Nephron progenitor cell (in vitro differentiated cells): ENCODE measurements at regions not wholly inside any gene's neighbourhood (a gene's known extent, or its start where the extent isn't known, plus 50 kb on each side); places are given as distances from the start of the nearest gene placed in this dataset.

Source experiments
- DNase-seq: peaks from one replicate; pipeline ENCODE4 v3.0.0; 2021
- H3K27ac Mint-ChIP-seq: 2 replicates; pipeline ENCODE4 v1.8.0; 2021; ENCODE audit warnings: mild to moderate bottlenecking, moderate library complexity, mixed read lengths
- H3K27me3 Mint-ChIP-seq: 2 replicates; pipeline ENCODE4 v1.8.0; 2021; ENCODE audit warnings: mild to moderate bottlenecking, low read depth, mixed read lengths; ENCODE audit not compliant: poor library complexity
- H3K36me3 Mint-ChIP-seq: 2 replicates; pipeline ENCODE4 v1.8.0; 2021; ENCODE audit warnings: low read depth, mixed read lengths
- H3K4me1 Mint-ChIP-seq: 2 replicates; pipeline ENCODE4 v1.8.0; 2021; ENCODE audit warnings: mixed read lengths
- H3K4me3 Mint-ChIP-seq: 2 replicates; pipeline ENCODE4 v1.8.0; 2021; ENCODE audit warnings: mild to moderate bottlenecking, moderate library complexity, mixed read lengths
- H3K9me3 Mint-ChIP-seq: 2 replicates; pipeline ENCODE4 v1.8.0; 2021; ENCODE audit warnings: mild to moderate bottlenecking, moderate library complexity, mixed read lengths
- CTCF ChIP-seq: fragments of 200-600 bp; sonication (generic); IDR thresholded peaks from 2 replicates; pipeline ENCODE4 v1.5.0; 2021; ENCODE audit warnings: antibody characterized with exemption

GRCh38 chr17:79374087-79374689 is 236.7 kb downstream of the RBFOX3 start:
- TF ChIP-seq CTCF, result no peak
- Mint-ChIP-seq H3K27me3 (peaks cover 44% of the 10 kb centered on the region), H3K36me3 (no peaks in the 10 kb centered on the region), H3K4me1 (peaks cover 15% of the 10 kb centered on the region), H3K9me3 (no peaks in the 10 kb centered on the region), H3K27ac (no peak overlapping the region), H3K4me3 (no peak overlapping the region)
- DNase-seq, result no peak

- Mint-ChIP-seq H3K4me1 (peaks cover 15% of the 10 kb centered on the region), H3K4me3 (no peak overlapping the region), H3K27me3 (peaks cover 38% of the 10 kb centered on the region), H3K27ac (no peak overlapping the region), H3K9me3 (no peaks in the 10 kb centered on the region), H3K36me3 (no peaks in the 10 kb centered on the region)
- DNase-seq, result no peak
- TF ChIP-seq CTCF, result no peak
Observed at GRCh38 chr17:79372470-79373238, 238.2 kb downstream of the RBFOX3 start.

GRCh38 chr17:79371984-79372383 is 238.9 kb downstream of the RBFOX3 start:
- H3K27ac Mint-ChIP-seq, result no peak overlapping the region
- H3K27me3 Mint-ChIP-seq, result peaks cover 35% of the 10 kb centered on the region
- peaks cover 20% of the 10 kb centered on the region for H3K4me1 Mint-ChIP-seq
- TF ChIP-seq CTCF, result no peak
- DNase-seq, result no peak
- no peaks in the 10 kb centered on the region for H3K36me3 Mint-ChIP-seq
- H3K9me3 Mint-ChIP-seq, result no peaks in the 10 kb centered on the region
- no peak overlapping the region for H3K4me3 Mint-ChIP-seq

GRCh38 chr17:79370594-79370993 is 240.3 kb downstream of the RBFOX3 start:
- H3K9me3 Mint-ChIP-seq, result no peaks in the 10 kb centered on the region
- peaks cover 34% of the 10 kb centered on the region for H3K27me3 Mint-ChIP-seq
- TF ChIP-seq CTCF, result no peak

GRCh38 chr17:79370126-79370525 is 240.7 kb downstream of the RBFOX3 start:
- Mint-ChIP-seq H3K27me3 (peaks cover 33% of the 10 kb centered on the region), H3K27ac (no peak overlapping the region), H3K4me1 (peaks cover 33% of the 10 kb centered on the region), H3K36me3 (no peaks in the 10 kb centered on the region), H3K9me3 (no peaks in the 10 kb centered on the region), H3K4me3 (no peak overlapping the region)
- no peak for DNase-seq
- TF ChIP-seq CTCF, result no peak

More at GRCh38 chr17:79370594-79370993, 240.3 kb downstream of the RBFOX3 start:
- Mint-ChIP-seq H3K4me3 (no peak overlapping the region), H3K36me3 (no peaks in the 10 kb centered on the region), H3K27ac (no peak overlapping the region), H3K4me1 (peaks cover 31% of the 10 kb centered on the region)
- no peak for DNase-seq

- no peak overlapping the region for H3K27ac Mint-ChIP-seq
- H3K9me3 Mint-ChIP-seq, result no peaks in the 10 kb centered on the region
- no peak for DNase-seq
- TF ChIP-seq CTCF, result no peak
- H3K36me3 Mint-ChIP-seq, result no peaks in the 10 kb centered on the region
- H3K4me3 Mint-ChIP-seq, result no peak overlapping the region
- peaks cover 33% of the 10 kb centered on the region for H3K27me3 Mint-ChIP-seq
- H3K4me1 Mint-ChIP-seq, result peaks cover 33% of the 10 kb centered on the region
Observed at GRCh38 chr17:79369532-79369931, 241.3 kb downstream of the RBFOX3 start.
